GM23248 (cell line): ENCODE measurements at regions not wholly inside any gene's neighbourhood (a gene's known extent, or its start where the extent isn't known, plus 50 kb on each side); places are given as distances from the start of the nearest gene placed in this dataset.
A peak's percentile ranks its signal among the peaks of the same experiment; 100 is the strongest.

Experiments
- DNase-seq: peaks from one replicate; pipeline ENCODE4 v3.0.0-alpha.2; 2015
- H2AFZ ChIP-seq: fragments of 200-600 bp; sonication (generic); 2 replicates; pipeline ENCODE4 v1.6.1; 2016; ENCODE audit warnings: antibody characterized with exemption
- H3F3A ChIP-seq: fragments of 200-600 bp; sonication (generic); 2 replicates; pipeline ENCODE4 v1.6.1; 2016; ENCODE audit warnings: mild to moderate bottlenecking, antibody characterized with exemption, mixed run types; ENCODE audit not compliant: insufficient read depth
- H3K27ac ChIP-seq: fragments of 200-600 bp; sonication (generic); 2 replicates; pipeline ENCODE4 v1.5.1; 2016; ENCODE audit warnings: mild to moderate bottlenecking
- H3K27me3 ChIP-seq: fragments of 200-600 bp; sonication (generic); replicated peaks from 2 replicates; pipeline ENCODE4 v1.6.1; 2016; ENCODE audit warnings: mild to moderate bottlenecking; ENCODE audit not compliant: insufficient read depth
- H3K36me3 ChIP-seq: fragments of 200-600 bp; sonication (generic); 2 replicates; pipeline ENCODE4 v1.6.1; 2016; ENCODE audit warnings: low read depth, mild to moderate bottlenecking
- H3K4me1 ChIP-seq: fragments of 200-600 bp; sonication (generic); 2 replicates; pipeline ENCODE4 v1.6.1; 2016; ENCODE audit warnings: mild to moderate bottlenecking; ENCODE audit not compliant: insufficient read depth
- H3K4me2 ChIP-seq: fragments of 200-600 bp; sonication (generic); one replicate; pipeline ENCODE4 v1.6.1; 2016; ENCODE audit warnings: mild to moderate bottlenecking; ENCODE audit not compliant: unreplicated experiment
- H3K4me3 ChIP-seq: fragments of 200-600 bp; sonication (generic); 2 replicates; pipeline ENCODE4 v1.5.1; 2016; ENCODE audit warnings: mild to moderate bottlenecking
- H3K79me2 ChIP-seq: fragments of 200-600 bp; sonication (generic); 2 replicates; pipeline ENCODE4 v1.6.1; 2016; ENCODE audit warnings: mild to moderate bottlenecking; ENCODE audit not compliant: insufficient read depth
- H3K9ac ChIP-seq: fragments of 200-600 bp; sonication (generic); 2 replicates; pipeline ENCODE4 v1.6.1; 2016; ENCODE audit warnings: mild to moderate bottlenecking
- H3K9me2 ChIP-seq: fragments of 200-600 bp; sonication (generic); 2 replicates; pipeline ENCODE4 v1.6.1; 2016; ENCODE audit warnings: mixed run types, mild to moderate bottlenecking, moderate library complexity; ENCODE audit not compliant: insufficient read depth
- H3K9me3 ChIP-seq: fragments of 200-600 bp; sonication (generic); one replicate; pipeline ENCODE4 v1.6.1; 2017; ENCODE audit warnings: low read depth
- H4K20me1 ChIP-seq: fragments of 200-600 bp; sonication (generic); 2 replicates; pipeline ENCODE4 v1.6.0; 2016; ENCODE audit not compliant: insufficient read depth
- EZH2 ChIP-seq: fragments of 200-600 bp; sonication (generic); IDR thresholded peaks from 2 replicates; pipeline ENCODE4 v1.6.1; 2018; ENCODE audit warnings: antibody characterized with exemption, mild to moderate bottlenecking; ENCODE audit not compliant: insufficient read depth, poor library complexity, severe bottlenecking
- EZH2phosphoT487 ChIP-seq: fragments of 200-600 bp; sonication (generic); IDR thresholded peaks from 2 replicates; pipeline ENCODE4 v1.6.1; 2018; ENCODE audit warnings: antibody characterized with exemption, moderate library complexity, mild to moderate bottlenecking, low read depth; ENCODE audit not compliant: insufficient read depth
- WGBS, 2 experiments: methylation state at CpG; one replicate each; pipeline ENCODE4 v1.1.6; 2015 to 2017; ENCODE audit warnings: low lambda C conversion rate in 2 of 2, low coverage in 1 of 2; ENCODE audit errors: missing lambda C conversion rate in 2 of 2; 5-methylcytosine and 5-hydroxymethylcytosine counted together
- in situ Hi-C: fragments of 300-500 bp; cut with MboI; formaldehyde crosslinking; loops from 2 replicates; pipeline ENCODE4 v1.15.0; 2020

DNA sequence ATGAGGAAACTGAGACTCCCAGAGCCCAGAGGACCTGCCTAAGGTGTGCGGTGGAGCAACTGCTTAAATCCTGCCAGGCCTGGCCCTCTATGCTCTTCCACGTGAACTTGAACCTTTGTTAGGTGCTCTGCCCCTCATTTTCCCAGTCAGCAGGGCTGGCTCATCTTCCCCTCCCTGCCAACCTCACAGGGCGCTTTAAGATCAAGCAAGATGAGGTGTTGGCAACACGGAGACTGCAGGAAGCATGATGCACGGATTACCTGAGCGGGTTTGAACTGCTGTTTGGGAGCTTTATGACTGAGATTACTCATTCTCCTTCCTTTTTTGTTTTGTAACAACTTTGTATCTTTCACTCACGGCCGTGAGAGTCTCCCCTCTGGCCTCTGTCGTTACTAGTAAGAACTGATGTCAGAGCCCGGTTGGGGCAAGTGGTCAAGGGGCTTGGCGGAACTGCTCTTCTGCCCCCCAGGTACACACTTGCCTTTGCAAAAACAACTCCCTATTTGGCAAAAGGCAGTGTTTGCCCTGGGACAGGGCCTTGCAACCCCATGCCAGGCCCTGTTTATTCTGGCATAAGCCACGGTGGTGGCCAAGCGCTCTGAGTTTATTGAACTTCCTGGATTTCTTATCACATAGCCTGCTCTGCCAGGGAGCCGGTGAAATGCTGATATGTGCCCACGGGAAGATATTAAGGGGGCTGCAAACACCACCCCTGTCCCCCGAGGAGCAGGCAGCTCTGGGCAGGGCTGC is 127.8 kb downstream of the INHBB start:
- in situ Hi-C loops = no loop called here
- no peak for TF ChIP-seq EZH2
- no peak for TF ChIP-seq EZH2phosphoT487

DNA sequence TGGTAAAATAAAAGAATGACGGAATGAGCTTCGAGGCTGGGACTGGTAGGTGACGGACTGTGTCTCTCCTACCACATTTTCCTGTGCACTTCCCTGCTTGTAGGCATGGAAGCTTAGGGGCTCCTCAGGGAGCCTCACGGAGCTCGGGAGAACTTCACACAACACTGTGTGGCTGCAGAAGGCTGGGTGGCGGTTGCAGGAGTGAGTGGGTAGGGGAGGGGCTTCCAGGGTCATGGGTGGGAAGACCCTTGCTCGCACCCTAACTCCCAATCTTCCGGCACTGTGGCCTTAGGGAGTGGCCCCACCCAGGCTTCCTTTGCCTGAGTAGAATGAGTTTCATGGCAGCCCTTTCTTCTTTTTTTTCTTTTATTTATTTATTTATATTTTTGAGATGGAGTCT is 128.6 kb downstream of the INHBB start:
- H3K9me3 ChIP-seq = no peaks in the 10 kb centered on the region
- DNase-seq = no peak
- H3K79me2 ChIP-seq = no peaks in the 10 kb centered on the region
- H3K9me2 ChIP-seq = no peaks in the 10 kb centered on the region
- H3K4me2 ChIP-seq = no peak overlapping the region
- no peaks in the 10 kb centered on the region for H3K27me3 ChIP-seq
- no peak overlapping the region for H3K9ac ChIP-seq
- TF ChIP-seq EZH2phosphoT487 (no peak), EZH2 (no peak)
- in situ Hi-C loops = no loop called here
- H3K27ac ChIP-seq = no peak overlapping the region
- H3K4me3 ChIP-seq = no peak overlapping the region
- H3K4me1 ChIP-seq = peaks cover 27% of the 10 kb centered on the region
- no peaks in the 10 kb centered on the region for H4K20me1 ChIP-seq
- WGBS, 2 experiments = 93 to 97% methylated on average over 8 of the region's 8 CpGs
- no peaks in the 10 kb centered on the region for H3K36me3 ChIP-seq
- no peak overlapping the region for H2AFZ ChIP-seq
- H3F3A ChIP-seq = peaks cover 17% of the 10 kb centered on the region

More for the DNA sequence above, 127.8 kb downstream of the INHBB start:
- H3K79me2 ChIP-seq = no peaks in the 10 kb centered on the region
- H3F3A ChIP-seq = peaks cover 25% of the 10 kb centered on the region
- H3K9ac ChIP-seq = no peak overlapping the region
- H3K36me3 ChIP-seq = no peaks in the 10 kb centered on the region
- H3K4me2 ChIP-seq = no peak overlapping the region
- no peaks in the 10 kb centered on the region for H4K20me1 ChIP-seq
- no peak overlapping the region for H3K27ac ChIP-seq
- H3K9me3 ChIP-seq = no peaks in the 10 kb centered on the region
- H3K9me2 ChIP-seq = no peaks in the 10 kb centered on the region
- DNase-seq = no peak
- H3K4me1 ChIP-seq = peaks cover 35% of the 10 kb centered on the region
- H2AFZ ChIP-seq = no peak overlapping the region
- no peak overlapping the region for H3K4me3 ChIP-seq
- WGBS, 2 experiments = 78 to 79% methylated on average over 16 of the region's 16 CpGs
- H3K27me3 ChIP-seq = no peaks in the 10 kb centered on the region

DNA sequence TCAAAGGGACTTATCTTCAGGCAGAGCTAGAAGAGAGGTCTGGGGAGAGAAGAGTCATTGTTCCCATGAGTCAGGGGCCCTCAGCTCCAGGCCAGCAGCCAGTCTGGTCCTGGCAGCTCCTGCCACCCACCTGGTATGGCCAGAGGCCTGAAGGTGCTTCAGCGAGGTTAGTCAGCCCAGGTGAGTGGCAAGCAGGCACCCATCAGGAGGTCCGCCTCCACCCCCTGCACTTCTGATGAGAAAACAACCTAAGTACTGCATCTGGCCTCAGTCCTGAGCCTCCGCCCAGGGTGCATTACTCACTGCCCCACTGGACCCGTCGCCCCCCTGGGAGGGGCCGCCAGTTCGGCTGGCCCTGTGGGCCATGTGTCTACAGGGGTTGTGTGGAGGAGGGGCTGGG is 130.2 kb downstream of the INHBB start:
- H3K9me2 ChIP-seq = no peaks in the 10 kb centered on the region
- in situ Hi-C loops = no loop called here
- H3K9me3 ChIP-seq = no peaks in the 10 kb centered on the region
- 30 to 34% methylated on average over 7 of the region's 7 CpGs for WGBS, 2 experiments
- 0 out of 2 replicates have a peak, but pooled peaks cover 4% of the 10 kb centered on the region for H3F3A ChIP-seq
- H3K27ac ChIP-seq = no peak overlapping the region
- H3K4me2 ChIP-seq = no peak overlapping the region
- no peaks in the 10 kb centered on the region for H3K79me2 ChIP-seq
- H3K36me3 ChIP-seq = no peaks in the 10 kb centered on the region
- H3K9ac ChIP-seq = no peak overlapping the region
- no peak overlapping the region for H3K4me3 ChIP-seq
- H3K27me3 ChIP-seq = no peaks in the 10 kb centered on the region
- peaks cover 12% of the 10 kb centered on the region for H3K4me1 ChIP-seq
- peak; percentile 61 for DNase-seq
- no peaks in the 10 kb centered on the region for H4K20me1 ChIP-seq
- H2AFZ ChIP-seq = no peak overlapping the region
- TF ChIP-seq EZH2phosphoT487 (no peak), EZH2 (no peak)

DNA sequence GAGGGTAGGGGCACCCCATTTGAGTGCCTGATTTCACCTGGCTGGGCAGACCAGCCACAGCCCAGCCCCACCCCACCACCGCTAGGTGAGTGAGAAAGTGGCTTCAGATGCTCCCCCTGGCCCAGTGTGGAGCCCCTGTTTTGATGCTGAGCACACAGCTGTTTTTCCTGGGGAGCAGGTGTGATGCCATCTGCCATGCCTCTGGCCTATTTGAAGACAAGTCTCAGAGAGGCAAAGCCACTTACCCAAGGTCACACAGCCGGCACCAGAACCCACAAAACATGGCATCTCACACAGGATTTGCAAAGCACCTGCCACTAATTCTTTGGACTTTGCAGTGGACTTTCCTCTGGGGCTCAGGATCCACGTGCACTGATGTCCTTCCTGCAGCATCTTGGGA is 131.3 kb downstream of the INHBB start:
- H3K4me2 ChIP-seq = no peak overlapping the region
- no peak overlapping the region for H3K4me3 ChIP-seq
- in situ Hi-C loops = no loop called here
- 87 to 90% methylated on average over 3 of the region's 3 CpGs for WGBS, 2 experiments
- H3K9me2 ChIP-seq = no peaks in the 10 kb centered on the region
- H3K79me2 ChIP-seq = no peaks in the 10 kb centered on the region
- no peaks in the 10 kb centered on the region for H3K9me3 ChIP-seq
- no peak overlapping the region for H2AFZ ChIP-seq
- no peaks in the 10 kb centered on the region for H4K20me1 ChIP-seq
- no peaks in the 10 kb centered on the region for H3K36me3 ChIP-seq
- no peaks in the 10 kb centered on the region for H3K27me3 ChIP-seq
- no peak overlapping the region for H3K9ac ChIP-seq
- peaks cover 10% of the 10 kb centered on the region; the same call in 1 of the 2 replicates for H3K4me1 ChIP-seq
- no peaks in the 10 kb centered on the region for H3F3A ChIP-seq
- no peak overlapping the region for H3K27ac ChIP-seq
- TF ChIP-seq EZH2phosphoT487 = no peak
- TF ChIP-seq EZH2 = no peak
- no peak for DNase-seq
